ENCODE measurements at regions not wholly inside any gene's neighbourhood (a gene's known extent, or its start where the extent isn't known, plus 50 kb on each side); places are given as distances from the start of the nearest gene placed in this dataset.

DNA sequence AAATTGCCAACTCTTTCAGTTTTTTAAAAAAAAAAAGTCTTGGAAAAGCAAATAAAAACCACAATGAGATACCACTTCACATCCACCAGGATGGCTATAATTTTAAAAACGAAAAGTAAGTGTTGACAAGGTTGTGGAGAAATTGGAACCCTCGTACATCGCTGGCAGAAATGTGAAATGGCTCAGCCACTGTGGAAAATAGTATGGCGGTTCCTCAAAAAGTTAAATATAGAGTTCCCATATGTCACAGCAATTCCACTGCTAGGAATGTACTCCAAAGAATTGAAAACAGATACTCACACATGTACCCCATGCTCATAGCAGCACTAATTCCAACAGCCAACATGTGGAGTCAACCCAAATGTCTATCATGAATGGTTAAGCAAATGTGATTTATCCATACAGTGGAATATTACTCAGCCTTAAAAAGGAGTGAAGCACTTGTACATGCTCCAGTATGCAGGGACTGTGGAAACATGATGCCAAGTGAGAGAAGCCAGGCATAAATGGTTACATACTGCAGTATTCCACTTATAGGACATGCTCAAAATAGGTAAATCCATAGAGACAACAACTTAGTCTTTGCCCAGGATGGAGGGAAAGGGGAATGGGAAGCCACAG lies 73.8 kb upstream of the PCSK6 start:
- intact Hi-C loops (cut with DNase I) = no loop called here
- Histone ChIP-seq H3K9me3 (ENCODE audit: control insufficient read depth, low read length) (no peaks in the 10 kb centered on the region), H3K4me1 (ENCODE audit: control insufficient read depth, insufficient read depth, low read length) (no peaks in the 10 kb centered on the region), H3K27me3 (ENCODE audit: control insufficient read depth, insufficient read depth) (no peaks in the 10 kb centered on the region), H3K4me3 (ENCODE audit: low read length) (no peak overlapping the region), H3K27ac (ENCODE audit: low read length) (no peak overlapping the region)
- 74% methylated on average over 4 of the region's 4 CpGs for WGBS
- no peak for DNase-seq
- no peak for ATAC-seq

DNA sequence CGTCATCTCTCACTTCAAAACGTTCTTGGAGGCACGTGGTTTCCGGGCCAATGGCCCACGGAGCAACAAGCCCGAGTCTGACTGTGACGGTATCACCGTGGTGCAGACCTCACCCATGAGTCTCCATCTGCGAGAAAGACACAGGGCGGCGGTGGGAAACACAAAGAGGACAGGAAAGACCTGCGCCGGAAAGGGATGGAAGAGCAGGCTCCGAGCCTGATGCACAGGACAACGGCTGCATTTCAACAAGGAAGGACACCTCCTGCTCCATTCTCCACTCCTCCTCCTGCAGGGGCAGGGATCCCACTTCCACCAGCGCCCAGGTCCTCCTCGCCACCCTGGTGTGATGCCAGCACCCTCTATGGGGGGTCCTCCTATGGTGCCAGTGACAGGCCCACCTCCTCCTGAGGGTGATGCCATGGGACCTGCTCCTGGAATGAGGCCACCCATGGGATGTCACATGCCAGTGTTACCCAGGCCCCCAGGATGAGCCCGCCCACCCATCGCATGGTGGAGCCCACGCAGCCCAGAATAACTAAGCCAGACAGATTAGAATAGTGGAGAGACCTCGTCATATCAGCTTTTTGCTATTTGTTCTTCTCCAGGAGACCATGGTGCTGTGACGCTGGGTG lies 73.0 kb upstream of the PCSK6 start:
- ATAC-seq (no peak), DNase-seq (no peak)
- 89% methylated on average over 22 of the region's 22 CpGs for WGBS
- no peaks in the 10 kb centered on the region for H3K9me3 ChIP-seq (ENCODE audit: control insufficient read depth, low read length)
- H3K4me3 ChIP-seq (ENCODE audit: low read length) = no peak overlapping the region
- H3K27ac ChIP-seq (ENCODE audit: low read length) = no peak overlapping the region
- intact Hi-C loops (cut with DNase I) = no loop called here
- no peaks in the 10 kb centered on the region for H3K4me1 ChIP-seq (ENCODE audit: control insufficient read depth, insufficient read depth, low read length)
- no peaks in the 10 kb centered on the region for H3K27me3 ChIP-seq (ENCODE audit: control insufficient read depth, insufficient read depth)

DNA sequence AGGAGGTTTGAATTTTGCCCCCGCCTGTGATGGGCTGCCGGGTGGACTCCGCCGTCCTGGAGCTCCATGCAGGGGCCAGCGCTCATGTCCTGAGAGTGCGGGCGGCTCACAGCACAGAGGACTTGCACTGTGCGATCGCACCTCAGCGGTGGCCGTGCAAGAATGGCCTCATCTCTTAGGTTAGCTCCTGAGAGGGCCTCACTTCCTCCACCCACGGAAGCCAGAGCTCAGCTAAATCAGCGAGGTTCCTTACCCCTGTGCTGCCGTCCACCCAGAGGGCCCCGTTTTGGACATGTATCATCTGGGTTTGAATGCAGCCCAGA lies 72.0 kb upstream of the PCSK6 start:
- intact Hi-C loops (cut with DNase I) = no loop called here
- WGBS = 90% methylated on average over 15 of the region's 15 CpGs
- no peaks in the 10 kb centered on the region for H3K9me3 ChIP-seq (ENCODE audit: control insufficient read depth, low read length)
- H3K27me3 ChIP-seq (ENCODE audit: control insufficient read depth, insufficient read depth) = no peaks in the 10 kb centered on the region
- no peak for ATAC-seq
- H3K27ac ChIP-seq (ENCODE audit: low read length) = no peak overlapping the region
- no peak overlapping the region for H3K4me3 ChIP-seq (ENCODE audit: low read length)
- H3K4me1 ChIP-seq (ENCODE audit: control insufficient read depth, insufficient read depth, low read length) = no peaks in the 10 kb centered on the region
- no peak for DNase-seq

DNA sequence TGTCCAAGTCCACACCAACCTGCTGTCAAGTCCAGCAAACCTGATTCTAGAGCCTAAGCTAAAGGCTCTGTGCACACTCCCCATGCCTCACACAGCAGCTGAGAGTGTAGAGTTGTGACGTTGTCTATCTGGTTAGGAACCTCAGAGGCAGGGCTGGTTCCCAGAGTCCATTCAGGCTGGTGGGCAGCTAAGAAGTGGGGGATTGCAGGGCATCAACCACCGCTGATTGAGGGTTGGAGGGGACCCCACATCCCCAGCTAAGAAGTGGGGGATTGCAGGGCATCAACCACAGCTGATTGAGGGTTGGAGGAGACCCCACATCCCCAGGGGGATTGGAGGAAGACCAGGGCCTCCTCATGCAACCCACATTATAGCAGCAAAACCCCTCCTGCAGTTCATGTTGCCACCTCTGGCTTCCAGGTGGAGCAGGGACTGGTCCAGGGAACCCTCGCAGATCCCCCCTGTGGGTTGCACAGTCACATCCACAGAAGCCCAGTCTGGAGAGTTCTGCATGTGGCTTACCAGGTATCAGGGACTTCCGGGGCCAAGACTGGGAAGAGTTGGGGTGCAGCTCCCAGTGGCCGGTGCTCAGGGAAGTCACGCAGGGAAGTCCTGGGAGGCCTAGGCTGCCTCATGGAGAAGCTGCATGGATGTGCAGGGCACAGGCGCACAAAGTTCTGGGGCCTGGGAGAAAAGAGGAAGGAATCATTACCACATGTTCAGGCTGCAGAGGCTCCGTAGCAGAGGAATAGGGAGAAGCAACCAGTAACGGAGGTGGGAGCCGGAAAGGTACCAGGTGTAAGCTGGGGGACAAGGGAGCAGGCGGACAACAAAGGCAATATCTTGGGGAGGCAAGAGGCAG lies 71.4 kb upstream of the PCSK6 start:
- no peak for ATAC-seq
- Histone ChIP-seq H3K27me3 (ENCODE audit: control insufficient read depth, insufficient read depth) (no peaks in the 10 kb centered on the region), H3K9me3 (ENCODE audit: control insufficient read depth, low read length) (no peaks in the 10 kb centered on the region), H3K4me3 (ENCODE audit: low read length) (no peak overlapping the region), H3K4me1 (ENCODE audit: control insufficient read depth, insufficient read depth, low read length) (no peaks in the 10 kb centered on the region), H3K27ac (ENCODE audit: low read length) (no peak overlapping the region)
- intact Hi-C loops (cut with DNase I) = no loop called here
- DNase-seq = no peak
- WGBS = 90% methylated on average over 11 of the region's 11 CpGs

DNA sequence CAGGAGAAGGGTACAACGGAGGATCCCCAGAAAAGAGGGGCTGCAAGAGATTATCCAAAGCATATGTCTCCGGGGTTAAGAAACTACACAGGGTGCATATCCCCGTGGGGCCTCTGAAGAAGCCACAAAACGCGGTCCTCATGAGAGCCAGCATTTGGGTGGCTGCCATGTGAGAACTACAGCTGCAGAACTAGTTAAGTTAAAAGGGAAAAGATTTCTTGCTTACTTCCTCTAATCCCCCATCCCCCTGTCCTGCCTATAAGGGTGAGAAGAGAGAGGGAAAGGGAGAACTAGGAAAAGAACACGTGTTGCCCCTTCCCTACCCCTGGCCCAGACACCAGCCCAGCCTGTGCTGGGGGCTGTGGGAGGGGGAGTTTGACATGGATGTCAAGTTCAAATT lies 70.4 kb upstream of the PCSK6 start:
- ATAC-seq = no peak
- no peaks in the 10 kb centered on the region for H3K9me3 ChIP-seq (ENCODE audit: control insufficient read depth, low read length)
- intact Hi-C loops (cut with DNase I) = no loop called here
- H3K4me3 ChIP-seq (ENCODE audit: low read length) = no peak overlapping the region
- H3K27ac ChIP-seq (ENCODE audit: low read length) = no peak overlapping the region
- H3K27me3 ChIP-seq (ENCODE audit: control insufficient read depth, insufficient read depth) = no peaks in the 10 kb centered on the region
- DNase-seq = no peak
- 45% methylated on average over 6 of the region's 6 CpGs for WGBS
- H3K4me1 ChIP-seq (ENCODE audit: control insufficient read depth, insufficient read depth, low read length) = no peaks in the 10 kb centered on the region

DNA sequence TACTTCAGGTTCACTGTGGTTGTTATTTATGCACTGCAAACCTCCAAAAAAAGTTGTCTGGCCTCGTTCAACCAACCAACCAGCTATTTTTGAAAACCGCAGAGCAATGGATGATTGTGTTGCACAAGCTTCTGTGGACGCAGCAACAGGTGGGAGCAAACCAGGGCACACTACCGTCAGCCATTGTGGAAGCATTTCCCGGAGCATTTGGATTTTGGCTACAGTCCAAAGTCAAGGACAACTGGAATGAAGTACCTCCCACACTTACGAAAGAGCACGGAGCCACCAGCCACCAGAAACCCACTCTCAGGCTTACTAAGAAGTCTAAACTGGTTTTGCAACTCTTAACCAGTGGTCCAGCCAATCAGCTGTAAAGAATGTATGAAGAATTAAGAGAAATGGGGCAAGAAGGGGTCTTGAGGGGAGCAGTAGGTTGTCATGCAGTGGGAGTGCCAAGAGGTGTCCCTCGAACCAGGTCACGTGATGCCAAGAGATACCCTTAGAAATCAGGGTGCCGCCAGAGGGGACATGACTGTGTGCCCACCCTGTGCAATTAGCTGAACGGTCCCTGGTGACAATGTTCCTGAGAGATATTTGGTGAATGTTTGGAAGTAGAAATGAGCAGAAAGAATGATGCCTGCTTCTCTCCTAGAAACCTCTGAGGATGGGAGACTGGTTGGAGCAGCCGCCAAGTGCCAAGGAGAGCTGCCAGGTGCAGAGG lies 68.9 kb upstream of the PCSK6 start:
- no peak for ATAC-seq
- no peaks in the 10 kb centered on the region for H3K9me3 ChIP-seq (ENCODE audit: control insufficient read depth, low read length)
- no peaks in the 10 kb centered on the region for H3K4me1 ChIP-seq (ENCODE audit: control insufficient read depth, insufficient read depth, low read length)
- no peak for DNase-seq
- H3K27me3 ChIP-seq (ENCODE audit: control insufficient read depth, insufficient read depth) = no peaks in the 10 kb centered on the region
- H3K27ac ChIP-seq (ENCODE audit: low read length) = no peak overlapping the region
- intact Hi-C loops (cut with DNase I) = no loop called here
- H3K4me3 ChIP-seq (ENCODE audit: low read length) = no peak overlapping the region
- 59% methylated on average over 12 of the region's 12 CpGs for WGBS

DNA sequence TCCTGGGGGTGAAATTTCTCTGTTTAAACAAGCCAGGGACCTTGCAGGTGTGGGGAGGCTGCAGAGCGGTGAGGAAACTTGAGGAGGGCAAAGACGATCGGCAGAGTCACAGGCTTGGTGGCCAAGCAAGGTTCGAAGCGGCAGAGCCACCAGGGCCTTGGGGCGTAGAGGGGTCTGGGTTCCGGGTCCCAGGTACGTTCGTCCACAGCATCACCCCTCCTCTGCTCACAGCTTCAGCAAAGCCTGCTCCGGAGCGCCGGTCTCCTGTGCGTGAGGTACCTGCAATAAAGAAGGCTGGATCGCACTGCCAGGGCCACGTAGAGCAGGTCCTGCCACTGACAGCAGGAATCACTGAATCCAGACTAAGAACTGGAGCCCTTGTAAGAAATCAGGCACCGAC lies 66.8 kb upstream of the PCSK6 start:
- intact Hi-C loops (cut with DNase I) = no loop called here
- WGBS = 88% methylated on average over 16 of the region's 16 CpGs
- ATAC-seq (no peak), DNase-seq (no peak)
- no peaks in the 10 kb centered on the region for H3K9me3 ChIP-seq (ENCODE audit: control insufficient read depth, low read length)
- no peak overlapping the region for H3K27ac ChIP-seq (ENCODE audit: low read length)
- no peak overlapping the region for H3K4me3 ChIP-seq (ENCODE audit: low read length)
- no peaks in the 10 kb centered on the region for H3K4me1 ChIP-seq (ENCODE audit: control insufficient read depth, insufficient read depth, low read length)
- no peaks in the 10 kb centered on the region for H3K27me3 ChIP-seq (ENCODE audit: control insufficient read depth, insufficient read depth)

DNA sequence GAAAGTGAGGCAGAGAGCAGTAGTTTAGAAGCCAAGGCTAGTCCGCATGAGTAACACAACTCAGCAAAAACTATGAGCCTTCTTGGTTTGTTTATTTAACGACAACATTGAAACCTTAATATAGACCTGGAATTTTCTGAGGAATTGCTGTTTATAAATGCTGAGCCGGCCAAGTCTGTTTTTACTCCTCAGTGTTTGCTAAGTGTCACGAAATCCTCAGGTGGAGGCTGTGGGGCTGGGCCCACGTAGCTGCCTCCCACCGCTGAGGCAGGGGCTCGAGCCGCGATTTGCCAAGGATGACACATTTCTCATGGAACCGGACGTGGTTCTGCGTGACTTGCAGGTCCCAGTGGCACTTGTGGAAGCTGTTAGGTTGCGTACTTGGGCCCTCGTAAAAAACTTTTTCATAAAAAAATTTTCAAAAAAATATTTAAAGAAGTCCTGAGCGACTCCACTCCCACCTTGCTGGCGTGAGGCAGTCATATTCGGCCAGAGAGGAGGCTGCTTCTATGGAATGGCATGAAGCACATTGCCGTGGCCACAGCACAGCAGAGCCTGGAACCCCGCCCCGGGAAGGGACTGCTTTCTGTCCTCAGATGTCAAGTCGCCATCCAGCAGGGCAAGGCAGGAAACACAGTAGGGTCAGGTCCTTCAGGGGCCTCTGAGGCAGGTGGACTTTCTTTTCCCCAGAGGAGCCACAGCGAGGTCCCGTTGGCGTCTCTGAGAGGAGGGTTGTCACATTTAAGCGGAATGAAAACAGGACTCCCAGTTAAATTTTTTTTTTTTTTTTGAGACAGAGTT lies 64.8 kb upstream of the PCSK6 start:
- no peak for DNase-seq

DNA sequence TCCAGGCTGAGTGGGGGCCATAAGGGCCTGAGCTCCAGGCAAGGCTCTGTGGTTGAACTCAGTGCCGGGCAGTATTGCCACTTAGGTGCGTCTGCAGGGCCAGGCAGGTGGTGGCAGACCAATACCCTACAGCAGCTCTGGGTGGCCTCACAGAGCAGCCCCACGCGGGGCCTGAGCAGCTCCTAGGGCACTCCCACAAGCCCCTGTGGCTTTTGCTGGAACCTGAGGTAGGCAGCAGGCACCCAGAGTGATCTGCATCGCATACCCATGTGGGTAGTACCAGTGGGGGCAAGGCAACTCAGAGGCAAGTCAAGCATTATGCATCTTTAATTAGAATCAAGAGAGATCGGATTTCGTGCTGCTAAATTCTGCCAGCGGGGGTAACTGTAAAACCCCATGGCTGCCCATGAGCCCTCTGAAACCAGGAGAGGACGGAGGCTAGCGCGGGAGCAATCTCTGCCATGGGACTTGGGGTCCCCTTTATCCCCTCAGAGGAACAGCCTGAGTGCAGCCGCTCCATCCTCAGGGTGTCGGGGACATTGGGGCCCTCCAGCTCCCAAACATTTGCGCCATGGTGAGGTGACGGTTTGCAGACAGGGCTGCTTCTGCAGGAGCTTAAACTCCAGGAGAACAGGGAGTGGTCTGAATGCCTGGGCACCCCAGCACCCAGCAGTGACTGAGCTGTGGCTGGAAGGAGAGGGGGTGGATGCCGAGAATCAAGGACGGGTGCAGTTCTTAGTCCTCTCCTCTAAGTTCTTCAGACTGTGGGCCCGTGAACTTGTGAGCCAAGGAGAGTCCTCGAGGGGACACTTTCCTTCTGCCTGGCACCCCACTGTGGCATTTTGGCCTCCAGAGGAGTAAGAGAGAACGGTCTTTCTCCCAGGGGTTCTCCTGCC lies 62.4 kb upstream of the PCSK6 start:
- Histone ChIP-seq H3K4me3 (ENCODE audit: low read length) (no peak overlapping the region), H3K27me3 (ENCODE audit: control insufficient read depth, insufficient read depth) (no peaks in the 10 kb centered on the region), H3K27ac (ENCODE audit: low read length) (no peak overlapping the region), H3K9me3 (ENCODE audit: control insufficient read depth, low read length) (no peaks in the 10 kb centered on the region), H3K4me1 (ENCODE audit: control insufficient read depth, insufficient read depth, low read length) (no peaks in the 10 kb centered on the region)
- no peak for ATAC-seq
- no peak for DNase-seq
- intact Hi-C loops (cut with DNase I) = no loop called here
- 88% methylated on average over 20 of the region's 20 CpGs for WGBS

More for the DNA sequence above, 64.8 kb upstream of the PCSK6 start:
- no peak for ATAC-seq
- 86% methylated on average over 25 of the region's 25 CpGs for WGBS
- H3K27ac ChIP-seq (ENCODE audit: low read length) = no peak overlapping the region
- intact Hi-C loops (cut with DNase I) = no loop called here
- H3K4me1 ChIP-seq (ENCODE audit: control insufficient read depth, insufficient read depth, low read length) = no peaks in the 10 kb centered on the region
- H3K4me3 ChIP-seq (ENCODE audit: low read length) = no peak overlapping the region
- no peaks in the 10 kb centered on the region for H3K27me3 ChIP-seq (ENCODE audit: control insufficient read depth, insufficient read depth)
- no peaks in the 10 kb centered on the region for H3K9me3 ChIP-seq (ENCODE audit: control insufficient read depth, low read length)

DNA sequence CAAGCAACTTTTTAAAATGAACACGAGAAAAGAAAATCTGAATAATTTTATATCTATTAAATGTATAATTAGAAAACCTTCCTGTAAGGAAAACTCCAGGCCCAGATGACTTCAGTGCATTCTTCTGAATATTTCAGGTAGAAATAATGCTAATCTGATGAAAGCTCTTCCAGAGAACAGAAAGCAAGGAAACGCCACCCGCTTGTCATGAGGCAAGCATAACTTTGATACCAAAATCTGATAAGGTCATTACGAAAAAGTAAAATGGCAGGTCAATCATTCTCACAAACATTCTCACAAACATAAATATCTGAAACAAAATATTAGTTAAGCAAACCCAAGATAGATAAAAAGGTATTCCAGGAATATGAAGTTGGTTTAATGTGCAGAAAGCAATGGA lies 60.6 kb upstream of the PCSK6 start:
- Histone ChIP-seq H3K27me3 (ENCODE audit: control insufficient read depth, insufficient read depth) (no peaks in the 10 kb centered on the region), H3K9me3 (ENCODE audit: control insufficient read depth, low read length) (no peaks in the 10 kb centered on the region), H3K4me1 (ENCODE audit: control insufficient read depth, insufficient read depth, low read length) (no peaks in the 10 kb centered on the region), H3K27ac (ENCODE audit: low read length) (no peak overlapping the region), H3K4me3 (ENCODE audit: low read length) (no peak overlapping the region)
- DNase-seq = no peak
- WGBS = 74% methylated on average over 4 of the region's 4 CpGs
- ATAC-seq = no peak
- intact Hi-C loops (cut with DNase I) = no loop called here
